GM18951 (cell line): ENCODE measurements at regions not wholly inside any gene's neighbourhood (a gene's known extent, or its start where the extent isn't known, plus 50 kb on each side); places are given as distances from the start of the nearest gene placed in this dataset.

Source experiments
- POLR2A ChIP-seq: IDR thresholded peaks from 4 replicates; pipeline ENCODE4 v1.6.1; 2011; ENCODE audit warnings: mild to moderate bottlenecking; ENCODE audit not compliant: insufficient read length, insufficient read depth; ENCODE audit errors: extremely low read depth
- in situ Hi-C: fragments of 300-500 bp; cut with MboI; formaldehyde crosslinking; loops from one replicate; pipeline ENCODE4 v1.12.0; 2022; ENCODE audit warnings: low sequenced_read_pairs, mixed read lengths, inconsistent platforms; ENCODE audit not compliant: unreplicated experiment

DNA sequence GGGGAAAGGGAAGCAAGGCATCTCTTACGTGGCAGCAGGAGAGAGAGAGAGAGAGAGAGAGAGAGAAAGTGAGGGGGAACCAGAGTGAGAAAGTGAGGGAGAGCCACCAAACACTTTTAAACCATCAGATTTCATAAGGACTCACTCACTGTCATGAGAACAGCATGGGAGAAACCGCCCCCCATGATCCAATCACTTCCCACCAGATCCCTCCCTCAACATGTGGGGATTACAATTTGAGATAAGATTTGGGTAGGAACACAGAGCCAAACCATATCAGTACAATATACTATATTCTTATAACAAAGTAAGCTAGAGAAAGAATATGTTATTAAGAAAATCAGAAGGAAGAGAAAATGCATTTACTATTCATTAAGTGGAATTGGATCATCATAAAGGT, 53.7 kb upstream of the PLXNC1 start:
- in situ Hi-C loops, result loop anchor here (10.0 to 25.0 kb wide), 2 partner anchors 340 to 532 kb away; partner anchors contain the start of gene SOCS2
- TF ChIP-seq POLR2A, result no peak

GRCh38 chr12:94095618-94096017, 52.8 kb upstream of the PLXNC1 start:
- in situ Hi-C loops, result loop anchor here (10.0 to 25.0 kb wide), 2 partner anchors 341 to 533 kb away; partner anchors contain the start of gene SOCS2
- TF ChIP-seq POLR2A, result no peak

GRCh38 chr12:94098466-94098865, 49.9 kb upstream of the PLXNC1 start:
- in situ Hi-C loops, result loop anchor here (10.0 to 25.0 kb wide), 2 partner anchors 344 to 536 kb away; partner anchors contain the start of gene SOCS2
- no peak for TF ChIP-seq POLR2A
